ENCODE measurements at regions not wholly inside any gene's neighbourhood (a gene's known extent, or its start where the extent isn't known, plus 50 kb on each side); places are given as distances from the start of the nearest gene placed in this dataset.

- no TSS peak for BruUV-seq (replicated peaks)
- in situ Hi-C loops (cut with MboI): no loop called here
Measured at GRCh38 chr5:63686181-63686580, 276.1 kb downstream of the HTR1A start.

More at GRCh38 chr5:63686181-63686580, 276.1 kb downstream of the HTR1A start:
- H3K9me3 ChIP-seq (replicated peaks; ENCODE audit: control insufficient read depth, insufficient read depth, low read length): no peaks in the 10 kb centered on the region
- no peaks in the 10 kb centered on the region for H3K4me1 ChIP-seq (ENCODE audit: control insufficient read depth, insufficient read depth, low read length)
- ChIA-PET SMC1A (ENCODE audit: uncharacterized antibody, unreplicated experiment) (no interaction called here), RAD21 (ENCODE audit: unreplicated experiment) (no interaction called here), POLR2A (no interaction called here), CTCF (no interaction called here)
- FAIRE-seq (no peak), ATAC-seq (no peak), DNase-seq (ENCODE audit: low read depth, low spot score) (no peak)
- no peak for TF ChIP-seq BMI1 (IDR thresholded peaks at IDR 0.05; ENCODE audit: borderline replicate concordance)
- no peak for TF ChIP-seq EZH2 (IDR thresholded peaks at IDR 0.05; ENCODE audit: borderline replicate concordance, control insufficient read depth, low read depth, low read length)
- no peak for TF ChIP-seq NFXL1 (IDR thresholded peaks at IDR 0.05; ENCODE audit: borderline replicate concordance)
- no peak for TF ChIP-seq EGR1 (IDR thresholded peaks at IDR 0.05; ENCODE audit: borderline replicate concordance in 1 of 2, low read depth in 2 of 2, low read length in 2 of 2)
- no peak for TF ChIP-seq ZNF24 (IDR thresholded peaks at IDR 0.05)
- TF ChIP-seq, protein P1, sequence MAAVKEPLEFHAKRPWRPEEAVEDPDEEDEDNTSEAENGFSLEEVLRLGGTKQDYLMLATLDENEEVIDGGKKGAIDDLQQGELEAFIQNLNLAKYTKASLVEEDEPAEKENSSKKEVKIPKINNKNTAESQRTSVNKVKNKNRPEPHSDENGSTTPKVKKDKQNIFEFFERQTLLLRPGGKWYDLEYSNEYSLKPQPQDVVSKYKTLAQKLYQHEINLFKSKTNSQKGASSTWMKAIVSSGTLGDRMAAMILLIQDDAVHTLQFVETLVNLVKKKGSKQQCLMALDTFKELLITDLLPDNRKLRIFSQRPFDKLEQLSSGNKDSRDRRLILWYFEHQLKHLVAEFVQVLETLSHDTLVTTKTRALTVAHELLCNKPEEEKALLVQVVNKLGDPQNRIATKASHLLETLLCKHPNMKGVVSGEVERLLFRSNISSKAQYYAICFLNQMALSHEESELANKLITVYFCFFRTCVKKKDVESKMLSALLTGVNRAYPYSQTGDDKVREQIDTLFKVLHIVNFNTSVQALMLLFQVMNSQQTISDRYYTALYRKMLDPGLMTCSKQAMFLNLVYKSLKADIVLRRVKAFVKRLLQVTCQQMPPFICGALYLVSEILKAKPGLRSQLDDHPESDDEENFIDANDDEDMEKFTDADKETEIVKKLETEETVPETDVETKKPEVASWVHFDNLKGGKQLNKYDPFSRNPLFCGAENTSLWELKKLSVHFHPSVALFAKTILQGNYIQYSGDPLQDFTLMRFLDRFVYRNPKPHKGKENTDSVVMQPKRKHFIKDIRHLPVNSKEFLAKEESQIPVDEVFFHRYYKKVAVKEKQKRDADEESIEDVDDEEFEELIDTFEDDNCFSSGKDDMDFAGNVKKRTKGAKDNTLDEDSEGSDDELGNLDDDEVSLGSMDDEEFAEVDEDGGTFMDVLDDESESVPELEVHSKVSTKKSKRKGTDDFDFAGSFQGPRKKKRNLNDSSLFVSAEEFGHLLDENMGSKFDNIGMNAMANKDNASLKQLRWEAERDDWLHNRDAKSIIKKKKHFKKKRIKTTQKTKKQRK (IDR thresholded peaks at IDR 0.05; ENCODE audit: low read depth, low read length): no peak
- TF ChIP-seq SMAD1 (IDR thresholded peaks at IDR 0.05; ENCODE audit: low read depth, partially characterized antibody): no peak
- TF ChIP-seq YBX1 (IDR thresholded peaks at IDR 0.05): no peak
- no peak for TF ChIP-seq E2F4 (IDR thresholded peaks at IDR 0.05; ENCODE audit: low read depth, low read length)
- TF ChIP-seq, protein P2, sequence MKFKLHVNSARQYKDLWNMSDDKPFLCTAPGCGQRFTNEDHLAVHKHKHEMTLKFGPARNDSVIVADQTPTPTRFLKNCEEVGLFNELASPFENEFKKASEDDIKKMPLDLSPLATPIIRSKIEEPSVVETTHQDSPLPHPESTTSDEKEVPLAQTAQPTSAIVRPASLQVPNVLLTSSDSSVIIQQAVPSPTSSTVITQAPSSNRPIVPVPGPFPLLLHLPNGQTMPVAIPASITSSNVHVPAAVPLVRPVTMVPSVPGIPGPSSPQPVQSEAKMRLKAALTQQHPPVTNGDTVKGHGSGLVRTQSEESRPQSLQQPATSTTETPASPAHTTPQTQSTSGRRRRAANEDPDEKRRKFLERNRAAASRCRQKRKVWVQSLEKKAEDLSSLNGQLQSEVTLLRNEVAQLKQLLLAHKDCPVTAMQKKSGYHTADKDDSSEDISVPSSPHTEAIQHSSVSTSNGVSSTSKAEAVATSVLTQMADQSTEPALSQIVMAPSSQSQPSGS (IDR thresholded peaks at IDR 0.05; ENCODE audit: low read length): no peak
- no peak for TF ChIP-seq E2F8 (IDR thresholded peaks at IDR 0.05; ENCODE audit: low read depth, partially characterized antibody)
- TF ChIP-seq NBN (IDR thresholded peaks at IDR 0.05): no peak
- TF ChIP-seq GABPA (IDR thresholded peaks at IDR 0.05; ENCODE audit: low read depth): no peak
- WGBS (ENCODE audit: insufficient coverage, insufficient replicate concordance, low lambda C conversion rate, missing lambda C conversion rate): 0% methylated on average over 2 of the region's 2 CpGs
- no peaks in the 10 kb centered on the region for H4K20me1 ChIP-seq (ENCODE audit: control insufficient read depth, insufficient read depth)
- no peaks in the 10 kb centered on the region for H3K36me3 ChIP-seq (ENCODE audit: control insufficient read depth in 2 of 2, insufficient read depth in 2 of 2, low read length in 1 of 2)
- no peaks in the 10 kb centered on the region for H3K27me3 ChIP-seq (replicated peaks in 1 of 2; ENCODE audit: control insufficient read depth in 2 of 2, insufficient read depth in 2 of 2, low read length in 1 of 2)
- H3K27ac ChIP-seq (ENCODE audit: control insufficient read depth, insufficient read depth): no peak overlapping the region
- H3K4me2 ChIP-seq (ENCODE audit: control insufficient read depth, insufficient read depth): no peak overlapping the region
- no peak overlapping the region for H2AFZ ChIP-seq (ENCODE audit: control insufficient read depth, low read depth, low read length)
- H3K4me3 ChIP-seq: no peak overlapping the region
- H3K9ac ChIP-seq (ENCODE audit: control insufficient read depth, insufficient read depth, low read length): no peak overlapping the region
- intact Hi-C loops (cut with micrococcal nuclease; ENCODE audit: unreplicated experiment): no loop called here
- H3K79me2 ChIP-seq (ENCODE audit: control insufficient read depth, insufficient read depth, low read length): no peaks in the 10 kb centered on the region

Data from GM12878 (cell line).